Tibial nerve (tissue), 3 donors: ENCODE measurements at regions not wholly inside any gene's neighbourhood (a gene's known extent, or its start where the extent isn't known, plus 50 kb on each side); places are given as distances from the start of the nearest gene placed in this dataset.

ENCODE experiments used
- POLR2A ChIP-seq, 2 donors: fragments of 450-650 bp; IDR thresholded peaks; one replicate each; pipeline ENCODE4 v1.6.1; 2017; ENCODE audit warnings: antibody characterized with exemption in 2 of 2, mild to moderate bottlenecking in 2 of 2, moderate library complexity in 2 of 2
- TF ChIP-seq, protein P1 (sequence below), 5 experiments: fragments of 200-600 bp in 3 of 5; fragments of 450-650 bp in 2 of 5; sonication (generic) in 3 of 5; IDR thresholded peaks; one replicate each; pipeline ENCODE4 v1.5.1; 2016 to 2019; ENCODE audit warnings: antibody characterized with exemption in 5 of 5, mild to moderate bottlenecking in 3 of 5, moderate library complexity in 2 of 5

DNA sequence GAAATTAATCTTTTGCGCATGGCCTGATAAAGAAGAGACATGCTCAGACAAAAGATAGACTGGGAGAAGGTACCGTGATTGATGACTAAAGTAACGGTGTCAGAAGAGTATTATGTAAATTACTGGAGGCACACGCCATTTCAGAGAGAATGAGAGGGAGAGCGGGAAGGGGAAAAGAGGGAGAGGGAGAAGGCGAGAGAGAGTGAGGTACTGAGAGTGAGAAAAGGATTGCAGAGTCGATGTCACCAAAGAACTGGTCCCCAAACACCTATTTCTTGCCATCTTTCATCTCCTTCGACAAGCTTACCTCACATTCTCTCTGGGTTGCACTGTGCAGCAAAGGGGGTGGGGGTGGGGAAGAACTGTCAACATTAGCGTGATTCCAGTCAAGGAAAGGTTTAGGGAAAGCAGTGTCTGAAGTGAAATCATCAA, 673.7 kb downstream of the BCL11A start:
- TF ChIP-seq, protein P1, sequence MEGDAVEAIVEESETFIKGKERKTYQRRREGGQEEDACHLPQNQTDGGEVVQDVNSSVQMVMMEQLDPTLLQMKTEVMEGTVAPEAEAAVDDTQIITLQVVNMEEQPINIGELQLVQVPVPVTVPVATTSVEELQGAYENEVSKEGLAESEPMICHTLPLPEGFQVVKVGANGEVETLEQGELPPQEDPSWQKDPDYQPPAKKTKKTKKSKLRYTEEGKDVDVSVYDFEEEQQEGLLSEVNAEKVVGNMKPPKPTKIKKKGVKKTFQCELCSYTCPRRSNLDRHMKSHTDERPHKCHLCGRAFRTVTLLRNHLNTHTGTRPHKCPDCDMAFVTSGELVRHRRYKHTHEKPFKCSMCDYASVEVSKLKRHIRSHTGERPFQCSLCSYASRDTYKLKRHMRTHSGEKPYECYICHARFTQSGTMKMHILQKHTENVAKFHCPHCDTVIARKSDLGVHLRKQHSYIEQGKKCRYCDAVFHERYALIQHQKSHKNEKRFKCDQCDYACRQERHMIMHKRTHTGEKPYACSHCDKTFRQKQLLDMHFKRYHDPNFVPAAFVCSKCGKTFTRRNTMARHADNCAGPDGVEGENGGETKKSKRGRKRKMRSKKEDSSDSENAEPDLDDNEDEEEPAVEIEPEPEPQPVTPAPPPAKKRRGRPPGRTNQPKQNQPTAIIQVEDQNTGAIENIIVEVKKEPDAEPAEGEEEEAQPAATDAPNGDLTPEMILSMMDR (IDR thresholded peaks at IDR 0.05): no peak
- TF ChIP-seq POLR2A (IDR thresholded peaks at IDR 0.05): no peak
